Bronchial epithelial cell (primary cell): ENCODE measurements at regions not wholly inside any gene's neighbourhood (a gene's known extent, or its start where the extent isn't known, plus 50 kb on each side); places are given as distances from the start of the nearest gene placed in this dataset.

Experiments used
- DNase-seq: peaks from one replicate; pipeline ENCODE4 v3.0.0-alpha.2; 2010; ENCODE audit warnings: low read depth
- FAIRE-seq: peaks from 2 replicates; lab custom pipeline; 2011; peaks lifted over from hg19 to GRCh38; lab: Jason Lieb, UNC
- H3K27me3 ChIP-seq: 2 replicates; pipeline ENCODE4 v1.5.1; 2011; ENCODE audit warnings: low read length; ENCODE audit not compliant: control insufficient read depth, insufficient read depth
- H3K36me3 ChIP-seq: 2 replicates; pipeline ENCODE4 v1.5.1; 2011; ENCODE audit warnings: low read length; ENCODE audit not compliant: control insufficient read depth, insufficient read depth
- H3K4me3 ChIP-seq: 2 replicates; pipeline ENCODE4 v1.5.1; 2011; ENCODE audit warnings: mild to moderate bottlenecking, low read depth, low read length, control low read depth
- TF ChIP-seq, protein P1 (sequence below): IDR thresholded peaks from 2 replicates; pipeline ENCODE4 v1.5.1; 2011; ENCODE audit warnings: mild to moderate bottlenecking, moderate library complexity, low read length, control low read depth, inconsistent platforms; ENCODE audit not compliant: insufficient read depth, severe bottlenecking

- FAIRE-seq, result no peak
Observed at GRCh38 chr6:147150293-147150692, 53.9 kb upstream of the STXBP5 start.

More at GRCh38 chr6:147150293-147150692, 53.9 kb upstream of the STXBP5 start:
- H3K27me3 ChIP-seq, result no peaks in the 10 kb centered on the region
- H3K4me3 ChIP-seq, result no peak overlapping the region
- no peaks in the 10 kb centered on the region for H3K36me3 ChIP-seq
- DNase-seq, result no peak
- TF ChIP-seq, protein P1, sequence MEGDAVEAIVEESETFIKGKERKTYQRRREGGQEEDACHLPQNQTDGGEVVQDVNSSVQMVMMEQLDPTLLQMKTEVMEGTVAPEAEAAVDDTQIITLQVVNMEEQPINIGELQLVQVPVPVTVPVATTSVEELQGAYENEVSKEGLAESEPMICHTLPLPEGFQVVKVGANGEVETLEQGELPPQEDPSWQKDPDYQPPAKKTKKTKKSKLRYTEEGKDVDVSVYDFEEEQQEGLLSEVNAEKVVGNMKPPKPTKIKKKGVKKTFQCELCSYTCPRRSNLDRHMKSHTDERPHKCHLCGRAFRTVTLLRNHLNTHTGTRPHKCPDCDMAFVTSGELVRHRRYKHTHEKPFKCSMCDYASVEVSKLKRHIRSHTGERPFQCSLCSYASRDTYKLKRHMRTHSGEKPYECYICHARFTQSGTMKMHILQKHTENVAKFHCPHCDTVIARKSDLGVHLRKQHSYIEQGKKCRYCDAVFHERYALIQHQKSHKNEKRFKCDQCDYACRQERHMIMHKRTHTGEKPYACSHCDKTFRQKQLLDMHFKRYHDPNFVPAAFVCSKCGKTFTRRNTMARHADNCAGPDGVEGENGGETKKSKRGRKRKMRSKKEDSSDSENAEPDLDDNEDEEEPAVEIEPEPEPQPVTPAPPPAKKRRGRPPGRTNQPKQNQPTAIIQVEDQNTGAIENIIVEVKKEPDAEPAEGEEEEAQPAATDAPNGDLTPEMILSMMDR, result no peak
